Neuronal stem cell (in vitro differentiated cells): ENCODE measurements at regions not wholly inside any gene's neighbourhood (a gene's known extent, or its start where the extent isn't known, plus 50 kb on each side); places are given as distances from the start of the nearest gene placed in this dataset.

Experiments used
- DNase-seq: peaks from one replicate; pipeline ENCODE4 v3.0.0-alpha.2; 2013; ENCODE audit warnings: low spot score
- H2AFZ ChIP-seq: one replicate; pipeline ENCODE4 v1.6.1; 2013; ENCODE audit warnings: mild to moderate bottlenecking, low read length, inconsistent platforms
- H2AK5ac ChIP-seq: 2 replicates; pipeline ENCODE4 v1.6.1; 2013; ENCODE audit warnings: low read depth, mild to moderate bottlenecking, inconsistent platforms, low read length, moderate library complexity, mixed read lengths
- H2BK120ac ChIP-seq: 2 replicates; pipeline ENCODE4 v1.6.1; 2013; ENCODE audit warnings: low read depth, mild to moderate bottlenecking, inconsistent platforms, low read length, moderate library complexity, mixed read lengths
- H2BK12ac ChIP-seq: one replicate; pipeline ENCODE4 v1.6.1; 2013; ENCODE audit warnings: low read length, inconsistent platforms
- H2BK15ac ChIP-seq: 2 replicates; pipeline ENCODE4 v1.6.1; 2013; ENCODE audit warnings: mild to moderate bottlenecking, low read length, inconsistent platforms, mixed read lengths
- H2BK5ac ChIP-seq: one replicate; pipeline ENCODE4 v1.6.1; 2013; ENCODE audit warnings: inconsistent platforms, mild to moderate bottlenecking, low read length, moderate library complexity
- H3K14ac ChIP-seq: one replicate; pipeline ENCODE4 v1.6.1; 2013; ENCODE audit warnings: low read length, inconsistent platforms
- H3K18ac ChIP-seq: 2 replicates; pipeline ENCODE4 v1.6.1; 2013; ENCODE audit warnings: low read length, inconsistent platforms
- H3K23ac ChIP-seq: 2 replicates; pipeline ENCODE4 v1.6.1; 2013; ENCODE audit warnings: low read depth, mild to moderate bottlenecking, mixed read lengths, low read length, inconsistent platforms; ENCODE audit not compliant: poor library complexity
- H3K27ac ChIP-seq: replicated peaks from 3 replicates; pipeline ENCODE4 v1.5.1; 2013; ENCODE audit warnings: low read length, inconsistent platforms
- H3K27me3 ChIP-seq, 3 experiments: 2 replicates each; pipeline ENCODE4 v1.6.1; 2013; ENCODE audit warnings: low read length in 3 of 3, mild to moderate bottlenecking in 2 of 3, inconsistent platforms in 1 of 3, low read depth in 1 of 3, mixed read lengths in 1 of 3, moderate library complexity in 1 of 3; ENCODE audit not compliant: control insufficient read depth in 3 of 3, insufficient read depth in 3 of 3
- H3K36me3 ChIP-seq, 2 donors: replicated peaks in 1 of 2; 2 replicates each; pipeline ENCODE4 v1.6.1; 2013; ENCODE audit warnings: low read length in 2 of 2; ENCODE audit not compliant: control insufficient read depth in 2 of 2, insufficient read depth in 2 of 2
- H3K4ac ChIP-seq: 2 replicates; pipeline ENCODE4 v1.6.1; 2013; ENCODE audit warnings: inconsistent platforms, mild to moderate bottlenecking, low read length, moderate library complexity
- H3K4me1 ChIP-seq, 2 donors: 1 replicate in 1 of 2; 2 replicates in 1 of 2; pipeline ENCODE4 v1.6.1; 2013; ENCODE audit warnings: low read length in 2 of 2, low read depth in 1 of 2; ENCODE audit not compliant: control insufficient read depth in 2 of 2, insufficient read depth in 1 of 2
- H3K4me2 ChIP-seq: one replicate; pipeline ENCODE4 v1.6.1; 2013; ENCODE audit warnings: mild to moderate bottlenecking, low read length, inconsistent platforms; ENCODE audit not compliant: insufficient read depth, poor library complexity, severe bottlenecking
- H3K4me3 ChIP-seq, 2 donors: 2 replicates each; pipeline ENCODE4 v1.5.1; 2013; ENCODE audit warnings: low read length in 2 of 2, mild to moderate bottlenecking in 2 of 2, inconsistent platforms in 1 of 2, moderate library complexity in 1 of 2
- H3K79me1 ChIP-seq: one replicate; pipeline ENCODE4 v1.6.1; 2013; ENCODE audit warnings: low read depth, mild to moderate bottlenecking, inconsistent platforms, low read length, moderate library complexity
- H3K9ac ChIP-seq: one replicate; pipeline ENCODE4 v1.6.1; 2013; ENCODE audit warnings: mild to moderate bottlenecking, low read depth, low read length, inconsistent platforms; ENCODE audit not compliant: poor library complexity
- H3K9me3 ChIP-seq, 2 donors: replicated peaks in 1 of 2; 2 replicates each; pipeline versions ENCODE3 to v1.6.1; 2013; ENCODE audit warnings: low read length in 2 of 2, mild to moderate bottlenecking in 2 of 2, inconsistent platforms in 1 of 2, low read depth in 1 of 2, mixed read lengths in 1 of 2, moderate library complexity in 1 of 2; ENCODE audit not compliant: control insufficient read depth in 2 of 2, insufficient read depth in 1 of 2
- H4K8ac ChIP-seq: one replicate; pipeline ENCODE4 v1.6.1; 2013; ENCODE audit warnings: low read depth, mild to moderate bottlenecking, inconsistent platforms, low read length, moderate library complexity
- H4K91ac ChIP-seq: one replicate; pipeline ENCODE4 v1.6.1; 2013; ENCODE audit warnings: low read length, low read depth, mild to moderate bottlenecking, inconsistent platforms; ENCODE audit not compliant: poor library complexity
- WGBS, 2 donors: extraction: QIAGEN DNeasy Blood & Tissue Kit; methylation state at CpG; one replicate each; pipeline ENCODE4 v1.1.7; 2013; ENCODE audit warnings: missing lambda C conversion rate in 2 of 2, mixed read lengths in 1 of 2; ENCODE audit not compliant: insufficient read length in 2 of 2, insufficient replicate concordance in 1 of 2; ENCODE audit errors: extremely low coverage in 2 of 2; 5-methylcytosine and 5-hydroxymethylcytosine counted together

DNA sequence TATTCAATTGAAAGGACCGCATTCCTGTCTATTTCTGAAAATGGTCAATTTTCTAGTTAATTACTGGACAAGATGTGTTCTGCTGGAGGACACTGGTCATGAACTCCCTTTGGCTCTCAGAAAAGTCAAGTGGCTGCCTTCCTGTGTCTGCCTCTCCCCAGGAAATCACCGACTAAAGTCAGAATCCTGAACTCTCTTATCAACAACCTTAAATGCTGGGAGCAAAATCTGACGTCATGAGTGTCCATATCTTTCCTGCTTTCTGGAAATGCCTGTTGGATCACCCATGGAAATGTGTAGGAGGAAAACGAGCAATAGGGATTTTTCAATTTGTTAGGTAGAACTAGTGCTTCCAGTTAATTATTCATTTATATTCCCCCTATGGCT, 53.5 kb upstream of the PLCB1 start:
- no peak overlapping the region for H2BK12ac ChIP-seq
- H3K9me3 ChIP-seq: no peaks in the 10 kb centered on the region
- no peaks in the 10 kb centered on the region for H3K27me3 ChIP-seq
- H3K36me3 ChIP-seq: no peaks in the 10 kb centered on the region
- no peak overlapping the region for H2AK5ac ChIP-seq
- no peaks in the 10 kb centered on the region for H3K79me1 ChIP-seq
- no peak overlapping the region for H2BK15ac ChIP-seq
- H2BK5ac ChIP-seq: no peak overlapping the region
- no peak overlapping the region for H3K9ac ChIP-seq
- H3K18ac ChIP-seq: no peak overlapping the region
- H3K23ac ChIP-seq: no peak overlapping the region
- no peak overlapping the region for H2BK120ac ChIP-seq
- peaks cover 0 to under 1% of the 10 kb centered on the region in 2 donors for H3K4me1 ChIP-seq
- no peak overlapping the region for H3K4me3 ChIP-seq
- H3K14ac ChIP-seq: no peak overlapping the region
- no peak overlapping the region for H4K8ac ChIP-seq
- DNase-seq: no peak
- H3K27ac ChIP-seq: no peak overlapping the region
- H3K4me2 ChIP-seq: no peak overlapping the region
- H2AFZ ChIP-seq: no peak overlapping the region
- no CpG with 5 or more reads among the region's 4 CpGs for WGBS, 2 donors
- H4K91ac ChIP-seq: no peak overlapping the region
- H3K4ac ChIP-seq: no peak overlapping the region

DNA sequence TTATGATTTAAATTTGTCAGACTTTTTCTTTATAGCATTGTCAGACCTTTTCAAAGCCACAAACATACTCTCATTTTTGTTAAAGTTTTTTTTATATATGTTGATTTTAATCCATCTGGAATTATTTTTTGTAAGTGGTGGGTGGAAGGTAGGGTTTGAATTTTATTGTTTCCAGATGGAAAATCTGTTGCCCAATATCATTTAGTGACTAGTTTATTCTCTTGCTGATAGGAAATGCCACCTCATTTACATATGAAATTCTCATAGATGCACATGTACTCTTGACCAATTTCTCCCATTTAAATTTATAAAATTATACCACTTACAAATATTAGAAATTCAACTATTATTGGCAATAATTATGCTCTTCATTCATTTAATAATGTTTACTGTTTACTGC, 52.1 kb upstream of the PLCB1 start:
- Histone ChIP-seq H4K8ac (no peak overlapping the region), H2BK120ac (no peak overlapping the region), H3K27ac (no peak overlapping the region), H3K27me3 (no peaks in the 10 kb centered on the region), H2AFZ (no peak overlapping the region), H3K36me3 (no peaks in the 10 kb centered on the region), H3K9ac (no peak overlapping the region), H3K9me3 (no peaks in the 10 kb centered on the region), H2BK15ac (no peak overlapping the region), H4K91ac (no peak overlapping the region), H2BK12ac (no peak overlapping the region), H3K14ac (no peak overlapping the region), H3K4ac (no peak overlapping the region), H2BK5ac (no peak overlapping the region), H3K4me3 (no peak overlapping the region), H3K79me1 (no peaks in the 10 kb centered on the region), H3K23ac (no peak overlapping the region), H3K18ac (no peak overlapping the region), H2AK5ac (no peak overlapping the region), H3K4me2 (no peak overlapping the region), H3K4me1 (no peaks in the 10 kb centered on the region)
- DNase-seq: no peak

DNA sequence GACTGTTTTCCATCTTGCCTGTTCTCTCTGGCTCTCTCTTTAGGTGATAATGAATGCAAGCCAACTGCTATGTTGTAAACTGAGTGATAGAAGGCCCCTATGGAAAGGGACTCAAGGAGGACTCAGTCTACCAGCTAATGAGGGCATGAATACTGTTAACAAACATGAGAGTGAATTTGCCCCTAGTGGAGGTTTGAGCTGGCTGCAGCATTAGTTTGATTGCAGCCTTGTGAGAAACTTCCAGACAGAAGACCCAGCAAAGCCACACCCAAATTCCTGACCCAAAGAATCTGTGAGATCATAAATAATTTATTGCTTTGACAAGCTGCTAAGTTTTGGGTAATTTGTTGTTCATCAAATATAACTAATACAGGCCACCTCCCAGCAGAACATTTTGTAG, 50.0 kb upstream of the PLCB1 start:
- Histone ChIP-seq H3K9ac (no peak overlapping the region), H2BK120ac (no peak overlapping the region), H2AK5ac (no peak overlapping the region), H3K9me3 (no peaks in the 10 kb centered on the region), H4K91ac (no peak overlapping the region), H2BK15ac (no peak overlapping the region), H2BK5ac (no peak overlapping the region), H3K79me1 (no peaks in the 10 kb centered on the region), H3K4me2 (no peak overlapping the region), H3K4ac (no peak overlapping the region), H2AFZ (no peak overlapping the region), H4K8ac (no peak overlapping the region), H3K18ac (no peak overlapping the region), H2BK12ac (no peak overlapping the region), H3K27ac (no peak overlapping the region), H3K4me3 (no peak overlapping the region), H3K23ac (no peak overlapping the region), H3K14ac (no peak overlapping the region), H3K36me3 (no peaks in the 10 kb centered on the region), H3K4me1 (no peaks in the 10 kb centered on the region), H3K27me3 (no peaks in the 10 kb centered on the region)
- DNase-seq: no peak
